Cardiac septum (tissue), 1 donor: ENCODE measurements at regions not wholly inside any gene's neighbourhood (a gene's known extent, or its start where the extent isn't known, plus 50 kb on each side); places are given as distances from the start of the nearest gene placed in this dataset.

Source experiments
- DNase-seq: peaks from one replicate; pipeline ENCODE4 v3.0.0-alpha.2; 2020; ENCODE audit warnings: low spot score
- intact Hi-C: fragments of 100-400 bp; cut with DNase I; formaldehyde crosslinking; loops from one replicate; pipeline ENCODE4 v1.14.0; 2022
- donor health status: DM: no; HTN: no; CAD: no.

DNA sequence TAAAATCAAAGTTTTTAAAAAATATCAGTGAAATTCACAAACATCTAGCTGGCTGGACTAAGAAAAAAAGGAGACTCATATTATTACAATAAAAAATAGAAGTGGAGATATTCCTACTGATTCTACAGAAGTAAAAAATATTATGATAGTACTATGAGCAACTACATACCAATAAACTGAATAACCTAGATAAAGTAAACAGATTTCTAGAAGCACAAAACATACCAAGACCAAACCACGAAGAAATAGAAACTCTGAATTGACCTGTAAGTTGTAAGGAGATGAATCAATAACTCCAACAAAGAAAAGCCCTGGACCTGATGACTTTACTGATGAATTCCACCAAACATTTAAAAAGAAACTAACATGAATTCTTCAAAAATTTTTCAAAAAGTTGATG is 867.3 kb downstream of the PCDH18 start:
- intact Hi-C loops = no loop called here
- DNase-seq = no peak

DNA sequence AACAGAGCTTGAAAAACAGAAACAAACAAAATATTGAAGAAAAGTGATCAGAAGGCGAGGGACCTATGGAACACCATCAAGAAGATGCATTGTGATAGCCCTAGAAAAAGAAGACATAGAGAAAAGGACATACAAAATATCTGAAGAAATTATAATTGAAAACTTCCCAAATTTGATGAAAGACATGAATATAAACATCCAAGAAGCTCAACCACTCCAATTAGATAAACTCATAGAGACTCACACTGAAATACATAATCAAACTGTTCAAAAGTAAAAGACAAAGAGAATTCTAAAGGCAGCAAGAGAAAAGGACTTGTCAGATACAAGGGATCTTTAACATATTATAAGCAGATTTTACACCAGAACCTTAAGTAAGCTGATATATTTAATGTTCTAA is 869.8 kb downstream of the PCDH18 start:
- intact Hi-C loops = no loop called here
- no peak for DNase-seq

DNA sequence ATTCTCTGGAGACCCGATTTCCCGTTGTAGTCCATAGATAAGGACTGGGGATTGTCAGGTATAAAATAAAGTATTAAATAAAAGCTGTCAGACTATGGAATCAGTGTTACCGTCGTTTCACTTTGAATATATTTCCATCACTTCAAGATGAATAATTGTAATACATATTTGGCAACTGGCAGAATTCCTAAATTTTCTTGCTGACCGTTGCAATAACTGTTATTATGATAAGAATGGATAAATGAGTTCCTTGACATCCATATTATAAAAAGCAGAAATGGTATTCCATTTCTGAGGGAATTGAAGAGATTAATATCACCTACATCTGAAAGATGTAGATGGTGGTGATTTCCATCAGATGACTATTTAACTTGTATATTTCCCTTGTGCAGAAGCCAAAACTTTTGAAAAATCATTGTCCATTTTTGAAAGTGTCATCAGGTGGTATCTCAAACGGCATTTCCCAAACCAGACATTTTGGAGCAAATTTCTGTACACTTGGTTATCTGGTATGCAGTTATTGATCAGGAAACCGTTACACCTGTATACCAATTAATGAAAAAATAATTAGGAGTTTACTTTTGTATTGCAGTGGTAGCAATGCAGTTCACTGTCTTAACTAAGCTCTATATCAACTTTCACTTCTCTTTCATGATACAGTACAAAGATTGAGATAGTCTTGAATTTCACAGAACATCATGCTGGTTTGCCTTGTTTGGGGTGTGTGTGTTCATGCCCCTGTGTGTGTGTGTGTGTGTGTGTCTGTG is 878.5 kb downstream of the PCDH18 start:
- intact Hi-C loops = no loop called here

DNA sequence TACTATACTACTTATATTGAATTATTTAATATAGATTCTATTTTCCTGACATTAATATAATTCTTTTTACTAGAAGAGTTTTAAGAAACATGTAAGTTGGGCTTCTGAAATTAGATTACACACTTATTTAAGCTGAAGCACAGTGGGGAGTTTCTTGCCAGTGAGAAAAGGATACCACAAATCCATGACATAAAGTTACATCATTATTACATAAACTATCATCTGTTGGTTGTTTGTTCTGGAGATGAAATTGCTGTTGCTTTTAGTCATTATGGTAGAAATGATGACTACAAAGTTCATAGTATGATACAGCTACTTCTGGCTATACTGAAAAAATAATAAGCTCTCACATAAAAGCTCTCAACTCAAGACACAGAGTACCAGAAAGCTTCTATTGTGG is 880.4 kb downstream of the PCDH18 start:
- no peak for DNase-seq
- intact Hi-C loops = no loop called here

More for the DNA sequence above, 878.5 kb downstream of the PCDH18 start:
- no peak for DNase-seq

DNA sequence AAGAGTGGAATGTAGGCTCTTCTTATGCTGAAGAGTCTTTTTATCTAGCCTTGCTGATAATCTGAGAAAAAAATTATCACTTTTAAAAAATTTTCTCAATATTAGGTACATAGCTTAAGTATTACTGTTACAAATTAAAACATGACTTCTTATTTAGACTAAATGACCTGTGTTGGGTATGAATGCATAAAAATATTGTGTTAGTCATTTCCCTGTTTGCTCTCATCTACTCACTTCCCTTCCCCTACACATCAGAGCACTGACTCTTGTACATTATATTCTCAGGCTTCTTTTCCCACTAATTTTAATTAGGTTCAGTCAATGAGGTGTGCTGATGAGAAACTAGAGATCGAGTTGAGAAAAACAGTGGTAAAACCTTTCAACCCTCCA is 881.0 kb downstream of the PCDH18 start:
- intact Hi-C loops = no loop called here
- DNase-seq = no peak

DNA sequence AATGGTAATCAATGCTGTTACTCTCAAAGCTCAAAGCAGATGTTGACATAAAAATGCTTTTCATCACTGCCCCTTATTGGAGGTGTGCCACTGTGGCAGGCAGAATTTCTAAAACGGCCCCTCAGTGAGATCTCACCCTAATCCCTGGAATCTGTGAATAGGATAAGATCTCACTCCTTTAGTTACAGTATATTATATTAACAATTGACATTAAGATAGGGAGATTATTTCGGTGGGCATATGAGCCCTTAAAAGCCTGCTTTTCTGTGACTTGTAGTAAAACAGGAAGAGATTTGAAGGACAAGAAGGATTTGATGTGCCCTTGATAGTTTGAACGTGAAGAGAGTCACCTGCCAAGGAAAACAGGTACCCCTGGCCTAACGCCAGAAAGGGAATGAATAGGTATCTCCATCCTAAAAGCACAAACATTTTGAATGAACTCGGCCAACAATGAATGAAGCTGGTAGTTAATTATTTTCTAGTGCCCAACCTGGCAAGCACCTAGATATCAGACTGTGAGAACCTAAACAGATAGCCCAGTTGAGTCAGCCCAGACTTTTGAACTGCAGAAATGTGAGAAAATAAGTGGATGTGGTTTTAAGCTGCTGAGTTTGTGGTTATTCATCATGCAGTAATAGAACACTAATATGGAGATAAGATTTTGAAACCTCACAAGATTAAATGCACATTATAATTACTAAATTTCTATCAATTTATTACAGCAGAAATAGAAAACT is 881.6 kb downstream of the PCDH18 start:
- intact Hi-C loops = no loop called here
- no peak for DNase-seq

DNA sequence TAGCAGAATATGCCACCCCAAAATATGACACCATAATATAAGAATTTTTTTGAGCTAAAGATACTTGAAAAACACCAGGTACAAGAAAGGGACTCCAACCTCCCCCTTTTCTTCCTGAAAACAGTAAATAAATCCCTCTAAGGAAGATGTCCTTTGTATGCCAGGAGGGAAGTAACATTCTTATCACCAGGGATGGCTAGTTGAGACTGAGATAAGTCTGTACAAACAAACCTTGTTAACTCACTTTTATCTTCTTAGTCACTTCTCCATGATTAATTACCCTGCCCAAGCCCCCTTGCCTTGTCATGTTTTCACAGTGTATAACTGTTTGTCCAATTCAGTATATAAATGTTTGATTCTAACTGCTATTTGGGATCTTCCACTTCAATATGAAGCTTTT is 888.0 kb downstream of the PCDH18 start:
- no peak for DNase-seq
- intact Hi-C loops = no loop called here

DNA sequence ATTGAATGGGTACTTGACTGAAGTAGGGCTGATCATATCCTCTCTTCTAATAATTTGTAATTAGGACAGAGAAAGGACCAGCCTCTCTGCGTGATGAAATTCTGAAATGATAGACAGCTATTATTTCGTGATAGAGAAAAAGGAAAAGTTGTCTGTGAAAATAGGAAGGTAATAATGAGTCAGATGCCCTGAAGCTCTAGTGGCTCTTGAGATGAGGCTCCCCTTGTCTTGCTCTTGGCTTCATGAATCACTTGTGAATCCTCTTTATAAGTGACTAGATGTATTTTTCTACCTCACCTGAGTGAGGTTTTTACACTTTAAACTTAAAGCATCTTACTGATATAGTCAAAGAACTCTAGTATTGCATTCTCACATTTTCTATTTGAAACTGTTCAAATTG is 888.9 kb downstream of the PCDH18 start:
- DNase-seq = no peak
- intact Hi-C loops = no loop called here

DNA sequence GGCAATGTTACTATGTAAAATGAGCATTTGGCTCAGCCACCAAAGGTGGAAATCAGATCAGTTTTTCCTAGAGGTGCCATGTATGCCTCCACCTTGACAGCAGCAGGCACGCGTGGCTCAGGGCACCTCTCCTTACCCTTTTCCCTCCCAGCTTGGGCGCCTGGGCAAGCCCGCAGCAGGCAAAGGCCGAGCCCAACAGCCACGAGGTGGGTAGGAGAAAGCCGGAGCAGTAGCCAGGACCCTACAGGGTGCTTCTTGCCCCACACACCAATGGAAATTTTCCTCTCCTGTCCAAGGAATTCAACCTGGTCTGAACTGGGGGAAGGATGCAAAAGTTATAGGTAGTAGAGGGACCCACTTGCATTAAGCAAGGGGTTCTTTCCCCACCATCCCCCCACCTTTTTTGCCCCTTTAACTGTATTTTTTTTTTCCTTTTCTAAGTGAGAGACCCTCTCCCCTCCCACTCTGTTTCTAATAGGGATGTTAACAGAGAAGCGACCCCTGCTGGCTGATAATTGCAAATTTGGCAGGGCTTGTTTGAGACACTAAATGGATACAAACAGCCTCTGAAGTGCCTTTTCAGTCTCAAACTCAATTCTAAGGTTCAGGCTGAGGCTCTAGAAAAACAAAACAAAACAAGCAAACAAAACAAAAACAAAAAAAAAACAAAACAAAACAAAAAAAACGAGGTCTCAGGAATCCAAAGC is 895.1 kb downstream of the PCDH18 start:
- no peak for DNase-seq
- intact Hi-C loops = no loop called here

DNA sequence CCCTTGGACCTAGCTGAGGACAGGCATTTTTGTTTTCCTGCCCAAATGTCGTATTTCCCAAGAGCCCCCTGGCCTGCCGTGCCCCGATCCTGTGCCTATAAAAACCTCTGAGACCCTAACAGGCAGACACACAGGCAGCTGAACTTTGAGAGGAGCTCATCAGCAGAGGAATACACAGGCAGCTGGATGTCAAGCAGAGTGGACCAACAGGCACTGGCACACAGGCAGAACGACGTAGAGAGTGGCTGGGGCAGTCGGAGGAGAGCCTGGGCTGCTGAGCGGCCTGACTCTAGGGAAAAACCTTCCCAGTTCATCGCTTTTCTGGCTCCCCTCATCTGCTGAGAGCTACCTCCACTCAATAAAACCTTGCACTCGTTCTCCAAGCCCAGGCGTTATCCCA is 896.1 kb downstream of the PCDH18 start:
- DNase-seq = no peak
- intact Hi-C loops = no loop called here

DNA sequence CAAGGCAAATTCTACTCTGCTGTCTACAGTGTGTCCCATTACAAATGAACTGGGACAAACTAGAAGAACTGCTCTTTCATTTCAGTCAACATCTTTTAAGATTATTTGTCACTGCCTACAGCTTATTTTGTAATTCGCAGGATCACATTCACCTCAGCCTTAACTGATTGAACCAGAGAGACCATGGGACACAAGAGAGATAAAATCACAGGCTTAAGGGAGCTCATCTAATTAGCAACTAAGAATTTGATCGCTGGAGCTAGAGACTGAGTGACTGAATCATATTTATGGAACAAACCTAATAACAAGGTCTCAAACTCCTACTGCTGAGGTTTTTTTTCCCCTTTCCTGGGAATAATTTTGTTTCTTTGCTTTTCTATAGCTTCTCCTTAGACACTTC is 898.2 kb downstream of the PCDH18 start:
- intact Hi-C loops = no loop called here
- no peak for DNase-seq

DNA sequence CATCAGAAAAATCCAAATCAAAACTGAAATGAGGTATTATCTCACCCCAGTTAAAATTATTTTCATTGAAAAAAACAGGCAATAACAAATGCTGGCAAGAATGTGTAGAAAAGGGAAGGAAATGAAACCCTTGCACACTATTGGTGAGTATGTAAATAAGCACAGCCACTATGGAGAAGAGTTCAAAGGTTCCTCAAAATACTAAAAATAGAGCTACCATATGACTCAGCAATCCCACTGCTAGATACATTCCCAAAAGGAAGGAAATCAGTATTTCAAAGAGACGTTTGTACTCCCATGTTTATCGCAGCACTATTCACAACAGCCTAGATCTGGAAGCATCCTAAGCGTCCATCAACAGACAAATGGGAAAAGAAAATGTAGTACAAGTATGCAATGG is 932.4 kb downstream of the PCDH18 start:
- no peak for DNase-seq
- intact Hi-C loops = no loop called here

DNA sequence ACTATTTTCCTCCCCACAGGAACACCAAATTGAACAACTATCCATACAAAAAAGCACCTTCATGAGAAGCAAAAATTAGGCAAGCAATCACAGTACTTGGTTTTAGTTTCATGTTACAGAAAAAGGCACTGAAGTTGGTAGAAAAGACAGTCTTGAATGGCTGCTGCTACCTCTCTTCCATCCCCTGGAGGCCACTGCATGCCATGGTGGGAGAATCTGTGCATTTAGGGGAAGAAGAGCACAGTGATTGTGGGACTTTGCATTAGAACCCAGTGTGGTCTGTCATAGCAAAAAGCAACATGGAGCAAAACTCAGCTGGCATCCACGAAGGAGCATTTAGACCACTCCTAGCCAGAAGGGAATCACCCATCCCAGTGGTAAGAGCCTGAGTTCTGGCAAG is 941.9 kb downstream of the PCDH18 start:
- intact Hi-C loops = no loop called here
- no peak for DNase-seq

DNA sequence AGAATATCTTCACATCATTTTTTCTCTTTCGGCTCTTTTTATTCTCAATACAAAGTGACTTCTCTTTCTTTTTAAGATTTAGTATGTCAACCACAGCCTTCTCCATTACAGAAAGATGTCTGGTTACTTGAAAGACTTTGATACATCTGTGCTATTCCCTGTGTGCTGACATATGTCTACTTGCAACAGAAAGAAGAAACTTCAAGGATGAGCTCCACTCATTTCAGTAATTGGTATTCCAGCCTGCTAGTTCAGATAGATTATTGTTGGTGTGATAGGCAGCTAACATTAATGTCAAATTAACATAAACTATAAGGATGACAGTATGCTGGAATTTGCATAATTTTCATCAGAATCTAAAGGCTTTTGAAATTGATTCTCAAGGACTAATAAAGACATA is 948.7 kb downstream of the PCDH18 start:
- intact Hi-C loops = no loop called here
- DNase-seq = no peak

DNA sequence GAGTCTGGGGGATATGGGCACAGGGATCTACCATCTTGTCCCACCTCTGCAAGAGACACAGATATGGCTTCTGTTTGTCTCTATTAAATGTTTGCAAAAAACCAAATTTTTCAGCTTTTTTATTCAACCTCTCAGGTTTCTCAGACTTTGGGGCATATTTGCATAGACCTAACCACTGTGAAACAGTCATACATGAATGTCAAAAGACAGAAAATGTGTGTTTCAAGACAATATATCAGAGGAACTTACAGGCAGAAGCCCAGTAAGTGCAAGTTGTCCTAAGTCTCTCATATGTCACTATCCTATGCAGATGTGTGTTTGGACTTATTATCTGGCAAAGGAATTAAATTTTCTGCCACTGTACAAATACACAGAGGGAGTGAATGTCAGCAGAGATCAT is 951.2 kb downstream of the PCDH18 start:
- DNase-seq = no peak
- intact Hi-C loops = no loop called here

DNA sequence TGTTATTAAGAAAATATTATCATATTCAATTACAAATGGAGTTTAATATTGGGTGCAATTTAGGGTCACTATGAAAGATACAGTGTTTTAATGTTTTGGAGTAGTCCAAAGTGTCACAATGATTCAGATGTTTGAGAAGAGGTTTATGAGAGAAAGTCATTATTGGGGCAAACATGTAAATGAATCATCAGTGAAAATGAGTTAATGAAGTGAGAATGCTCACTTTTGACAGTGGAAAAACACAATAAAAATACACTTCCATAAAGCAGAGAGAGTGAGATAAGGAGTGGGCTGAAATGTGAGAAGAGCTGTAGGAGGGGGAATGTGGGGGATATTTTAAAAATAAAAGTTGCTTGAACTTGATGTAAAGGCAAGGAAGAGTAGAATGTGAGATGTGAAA is 957.1 kb downstream of the PCDH18 start:
- intact Hi-C loops = no loop called here

DNA sequence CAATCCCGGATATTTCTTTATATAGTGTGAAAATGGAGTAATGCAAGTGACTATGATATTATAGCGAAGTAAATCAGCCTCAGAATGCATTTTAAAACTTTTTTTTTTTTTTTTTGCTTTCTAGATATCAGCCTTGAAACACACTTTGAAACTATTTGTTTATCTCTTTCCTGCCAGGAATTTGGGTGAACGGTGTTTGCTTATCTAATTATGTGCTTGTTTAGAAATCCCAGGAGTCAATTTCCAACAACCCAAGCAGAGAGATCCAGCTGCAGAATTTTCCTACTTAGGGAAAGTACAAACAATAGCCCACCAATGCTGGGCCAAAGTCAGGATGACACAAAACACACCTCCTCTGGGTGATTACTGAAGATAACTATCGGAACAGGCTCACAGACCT is 958.8 kb downstream of the PCDH18 start:
- intact Hi-C loops = no loop called here
- no peak for DNase-seq

More for the DNA sequence above, 957.1 kb downstream of the PCDH18 start:
- no peak for DNase-seq

DNA sequence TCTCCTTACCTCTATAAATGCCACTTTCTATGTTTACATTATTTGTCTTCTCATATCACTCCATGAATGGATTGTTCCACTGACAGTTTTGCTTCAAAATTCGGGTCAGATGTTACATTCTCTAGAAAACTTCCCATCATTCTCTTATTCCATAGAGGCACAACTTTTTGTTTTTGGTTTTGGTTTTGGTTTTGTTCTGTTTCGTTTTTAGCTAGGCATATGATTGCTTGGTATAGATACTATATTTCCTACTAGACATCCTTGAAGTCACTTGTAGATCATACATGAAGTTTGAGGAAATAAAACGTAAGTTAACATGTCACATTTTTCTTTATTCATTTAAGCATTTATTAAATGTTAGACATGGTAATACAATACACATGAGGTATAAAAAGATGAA is 961.0 kb downstream of the PCDH18 start:
- no peak for DNase-seq
- intact Hi-C loops = no loop called here

DNA sequence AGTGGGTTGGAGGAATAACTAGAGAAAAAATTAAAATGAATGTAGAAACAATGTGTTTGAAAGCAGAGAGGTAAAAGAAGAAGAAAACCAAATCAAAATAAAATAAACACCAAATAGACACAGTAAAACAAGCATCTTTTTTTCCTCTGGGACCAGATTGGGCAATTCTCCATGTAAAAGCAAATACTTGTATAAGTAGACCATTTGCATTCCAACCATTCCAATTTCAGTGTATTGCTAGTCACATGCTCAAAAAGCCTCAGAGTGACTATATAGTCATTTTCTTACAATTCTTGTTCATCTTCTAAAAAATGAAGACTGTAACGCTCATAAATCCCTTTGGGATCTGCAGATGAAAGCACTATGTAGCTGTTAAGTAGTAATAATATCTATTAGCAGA is 969.5 kb downstream of the PCDH18 start:
- intact Hi-C loops = no loop called here
- no peak for DNase-seq

DNA sequence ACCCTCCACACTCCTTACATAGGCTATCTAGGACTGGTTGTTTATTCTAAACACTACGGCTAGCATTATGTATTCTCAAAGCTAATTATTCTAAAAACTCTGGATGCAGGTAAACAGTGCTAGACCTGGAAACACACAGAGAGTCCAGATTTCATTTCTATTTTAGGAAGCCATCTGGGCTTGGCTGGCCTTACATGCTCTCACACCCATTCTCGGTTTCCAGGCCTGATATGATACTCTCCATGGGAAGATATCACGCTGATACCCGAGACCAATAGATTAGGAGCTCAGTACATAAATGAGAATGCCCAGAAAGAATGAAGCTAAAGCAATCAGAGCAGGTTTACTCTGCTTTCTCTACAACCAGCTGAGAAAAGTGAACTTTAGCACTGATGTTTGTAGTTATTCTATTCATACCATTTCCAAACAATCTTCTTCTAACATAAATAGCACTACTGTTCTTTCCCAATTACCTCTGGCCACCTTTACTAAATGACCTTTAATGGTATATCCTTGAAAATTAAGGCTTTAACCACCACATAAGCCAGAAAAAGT is 973.3 kb downstream of the PCDH18 start:
- intact Hi-C loops = no loop called here
- no peak for DNase-seq

DNA sequence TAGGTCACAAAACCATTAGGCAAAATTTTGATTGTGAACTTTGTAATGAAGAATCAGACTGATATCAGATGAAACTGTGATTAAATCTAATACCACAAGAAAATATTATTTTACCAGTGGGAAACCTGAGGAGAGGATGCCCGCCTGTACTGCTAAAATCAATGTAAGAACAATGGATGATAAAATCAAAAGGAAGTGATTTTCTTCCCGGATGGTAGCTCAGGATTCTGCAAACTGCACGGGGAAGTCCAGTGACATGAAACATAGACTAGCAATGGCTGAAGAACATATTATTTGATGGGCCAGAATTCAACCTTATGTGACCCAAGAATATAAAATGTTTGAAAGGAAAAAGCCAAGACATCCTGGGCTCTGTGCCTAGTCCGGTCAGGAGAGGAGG is 974.9 kb downstream of the PCDH18 start:
- DNase-seq = no peak
- intact Hi-C loops = no loop called here
